GM13976 (cell line): ENCODE measurements at regions not wholly inside any gene's neighbourhood (a gene's known extent, or its start where the extent isn't known, plus 50 kb on each side); places are given as distances from the start of the nearest gene placed in this dataset.

Experiments used
- DNase-seq: peaks from one replicate; pipeline ENCODE4 v3.0.0; 2012; ENCODE audit warnings: low spot score
- CTCF ChIP-seq: IDR thresholded peaks from 2 replicates; pipeline ENCODE4 v1.5.1; 2012; ENCODE audit warnings: borderline replicate concordance, mild to moderate bottlenecking; ENCODE audit not compliant: insufficient read depth; ENCODE audit errors: extremely low read depth, missing control alignments, control extremely low read depth
- in situ Hi-C: fragments of 300-500 bp; cut with MboI; formaldehyde crosslinking; loops from one replicate; pipeline ENCODE4 v1.12.0; 2022; ENCODE audit warnings: low sequenced_read_pairs, mixed read lengths, inconsistent platforms; ENCODE audit not compliant: unreplicated experiment

- DNase-seq, result no peak
- in situ Hi-C loops, result no loop called here
- TF ChIP-seq CTCF, result no peak
These were observed 326.6 kb upstream of the B3GALT2 start for GRCh38 chr1:193513032-193513431.

GRCh38 chr1:193504920-193505319 lies 318.5 kb upstream of the B3GALT2 start:
- in situ Hi-C loops, result no loop called here
- DNase-seq, result no peak
- no peak for TF ChIP-seq CTCF

- no peak for TF ChIP-seq CTCF
- in situ Hi-C loops, result no loop called here
- DNase-seq, result no peak
These were observed 311.8 kb upstream of the B3GALT2 start for GRCh38 chr1:193498088-193498655.

- no peak for DNase-seq
- in situ Hi-C loops, result no loop called here
- no peak for TF ChIP-seq CTCF
These were observed 308.0 kb upstream of the B3GALT2 start for GRCh38 chr1:193494368-193494767.

- no peak for DNase-seq
- no peak for TF ChIP-seq CTCF
- in situ Hi-C loops, result no loop called here
These were observed 302.8 kb upstream of the B3GALT2 start for GRCh38 chr1:193489191-193489590.

- no peak for DNase-seq
- no peak for TF ChIP-seq CTCF
- in situ Hi-C loops, result no loop called here
These were observed 301.3 kb upstream of the B3GALT2 start for GRCh38 chr1:193487722-193488121.
